CD14-positive monocyte (primary cell): ENCODE measurements at regions not wholly inside any gene's neighbourhood (a gene's known extent, or its start where the extent isn't known, plus 50 kb on each side); places are given as distances from the start of the nearest gene placed in this dataset.

Experiments
- DNase-seq, 3 donors: peaks; one replicate each; pipeline ENCODE4 v3.0.0-alpha.2; 2011 to 2022
- H2AFZ ChIP-seq: 2 replicates; pipeline ENCODE4 v1.6.0; 2012; ENCODE audit warnings: mild to moderate bottlenecking, low read depth, low read length, inconsistent platforms; ENCODE audit not compliant: insufficient read depth, poor library complexity, severe bottlenecking
- H3K27ac ChIP-seq, 2 donors: 1 replicate in 1 of 2; 2 replicates in 1 of 2; pipeline ENCODE4 v1.5.1; 2012 to 2013; ENCODE audit warnings: low read length in 2 of 2, control low read depth in 1 of 2, inconsistent platforms in 1 of 2, low read depth in 1 of 2, mild to moderate bottlenecking in 1 of 2
- H3K27me3 ChIP-seq, 2 donors: one replicate each; pipeline versions ENCODE4 v1.6.0 to v1.6.1; 2011 to 2013; ENCODE audit warnings: low read length in 2 of 2; ENCODE audit not compliant: control insufficient read depth in 2 of 2, insufficient read depth in 2 of 2
- H3K36me3 ChIP-seq, 2 donors: replicated peaks in 1 of 2; 1 replicate in 1 of 2; 2 replicates in 1 of 2; pipeline versions ENCODE4 v1.5.1 to v1.6.1; 2012 to 2013; ENCODE audit warnings: low read length in 2 of 2, control low read depth in 1 of 2, inconsistent platforms in 1 of 2, mild to moderate bottlenecking in 1 of 2; ENCODE audit not compliant: insufficient read depth in 2 of 2, control insufficient read depth in 1 of 2
- H3K4me1 ChIP-seq, 2 donors: 1 replicate in 1 of 2; 2 replicates in 1 of 2; pipeline versions ENCODE4 v1.5.1 to v1.6.1; 2012 to 2013; ENCODE audit warnings: low read length in 2 of 2, control low read depth in 1 of 2, inconsistent platforms in 1 of 2, mild to moderate bottlenecking in 1 of 2, moderate library complexity in 1 of 2; ENCODE audit not compliant: insufficient read depth in 2 of 2, control insufficient read depth in 1 of 2
- H3K4me2 ChIP-seq: replicated peaks from 2 replicates; pipeline ENCODE3; 2012; ENCODE audit warnings: low read length, moderate library complexity, mild to moderate bottlenecking; ENCODE audit not compliant: poor library complexity, severe bottlenecking; ENCODE audit errors: extremely low read depth
- H3K4me3 ChIP-seq, 3 experiments: fragments of 200-600 bp in 1 of 3; sonication (generic) in 1 of 3; replicated peaks in 1 of 3; 1 replicate in 2 of 3; 2 replicates in 1 of 3; pipeline ENCODE4 v1.5.1; 2011 to 2013; ENCODE audit warnings: low read length in 3 of 3, mild to moderate bottlenecking in 3 of 3, control low read depth in 2 of 3, low read depth in 2 of 3, inconsistent platforms in 1 of 3, moderate library complexity in 1 of 3
- H3K79me2 ChIP-seq: 2 replicates; pipeline ENCODE4 v1.6.0; 2012; ENCODE audit warnings: mild to moderate bottlenecking, control low read depth, inconsistent platforms, low read length, moderate library complexity; ENCODE audit not compliant: insufficient read depth
- H3K9ac ChIP-seq: 2 replicates; pipeline ENCODE4 v1.6.0; 2017; ENCODE audit warnings: low read length, mild to moderate bottlenecking; ENCODE audit not compliant: insufficient read depth, poor library complexity, severe bottlenecking
- H3K9me3 ChIP-seq, 2 donors: replicated peaks in 1 of 2; 1 replicate in 1 of 2; 2 replicates in 1 of 2; pipeline versions ENCODE4 v1.5.1 to v1.6.1; 2012 to 2013; ENCODE audit warnings: low read length in 2 of 2, control low read depth in 1 of 2; ENCODE audit not compliant: control insufficient read depth in 1 of 2, insufficient read depth in 1 of 2
- H4K20me1 ChIP-seq: 2 replicates; pipeline ENCODE4 v1.6.0; 2012; ENCODE audit warnings: mild to moderate bottlenecking, low read length, control low read depth, moderate library complexity; ENCODE audit not compliant: insufficient read depth
- H3K27ac Mint-ChIP-seq, 7 donors: one replicate each; pipeline ENCODE4 v1.8.0; 2020; ENCODE audit warnings: mild to moderate bottlenecking in 7 of 7, mixed read lengths in 7 of 7, moderate library complexity in 6 of 7, inconsistent platforms in 2 of 7
- H3K27me3 Mint-ChIP-seq, 3 donors: one replicate each; pipeline ENCODE4 v1.8.0; 2021 to 2022; ENCODE audit warnings: low read depth in 3 of 3, mild to moderate bottlenecking in 3 of 3, mixed read lengths in 3 of 3, moderate library complexity in 3 of 3, inconsistent platforms in 1 of 3
- H3K36me3 Mint-ChIP-seq, 2 donors: one replicate each; pipeline ENCODE4 v1.8.0; 2020; ENCODE audit warnings: mixed read lengths in 2 of 2, inconsistent platforms in 1 of 2, mild to moderate bottlenecking in 1 of 2
- H3K4me1 Mint-ChIP-seq: one replicate; pipeline ENCODE4 v1.8.0; 2020; ENCODE audit warnings: mild to moderate bottlenecking, mixed read lengths
- H3K4me3 Mint-ChIP-seq, 2 donors: one replicate each; pipeline ENCODE4 v1.8.0; 2020; ENCODE audit warnings: mild to moderate bottlenecking in 2 of 2, mixed read lengths in 2 of 2, moderate library complexity in 1 of 2
- H3K9me3 Mint-ChIP-seq, 7 donors: one replicate each; pipeline ENCODE4 v1.8.0; 2020 to 2022; ENCODE audit warnings: mixed read lengths in 7 of 7, mild to moderate bottlenecking in 6 of 7, moderate library complexity in 6 of 7, inconsistent platforms in 2 of 7
- WGBS: methylation state at CpG from one replicate; pipeline ENCODE4 v1.1.5; 2013; ENCODE audit warnings: missing lambda C conversion rate; ENCODE audit not compliant: insufficient coverage; 5-methylcytosine and 5-hydroxymethylcytosine counted together
- intact Hi-C, 2 donors: fragments of 100-400 bp; cut with micrococcal nuclease; formaldehyde crosslinking; loops; one replicate each; pipeline versions ENCODE4 v1.15.0 to v1.15.1; 2023
- TF ChIP-seq, protein P1 (sequence below): fragments of 200-600 bp; IDR thresholded peaks from one replicate; pipeline ENCODE4 v1.8.0; 2022; ENCODE audit warnings: antibody characterized with exemption, mild to moderate bottlenecking

DNA sequence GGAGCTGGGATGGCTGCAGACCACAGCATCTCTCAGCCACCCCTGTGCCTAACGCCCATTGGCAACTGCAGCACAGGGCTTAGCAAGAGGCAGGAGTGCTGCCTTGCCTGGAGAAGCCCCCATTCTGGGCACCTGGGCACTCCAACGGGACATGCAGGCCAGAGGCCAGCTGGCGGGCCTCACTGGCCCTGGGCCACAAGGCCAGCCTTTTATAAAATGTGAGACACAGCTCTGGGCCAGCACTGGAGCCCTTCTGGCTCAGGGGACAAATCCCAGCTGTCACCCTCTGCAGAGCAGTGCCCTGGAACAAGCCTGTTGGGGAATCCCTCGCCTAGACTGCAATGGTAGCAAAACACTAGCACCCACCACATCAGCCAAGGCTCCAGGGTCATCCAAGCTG is 171.8 kb downstream of the WSCD1 start:
- no peaks in the 10 kb centered on the region for H3K4me1 Mint-ChIP-seq
- no peak for DNase-seq
- peaks cover 0 to 6% (median 0%) of the 10 kb centered on the region in 7 donors for H3K9me3 Mint-ChIP-seq
- no peaks in the 10 kb centered on the region for H4K20me1 ChIP-seq
- H3K27me3 Mint-ChIP-seq: peaks cover 11 to 18% (median 16%) of the 10 kb centered on the region in 3 donors
- no peak overlapping the region for H3K4me3 Mint-ChIP-seq
- no peak overlapping the region for H3K9ac ChIP-seq
- H3K27ac Mint-ChIP-seq: no peak overlapping the region
- H3K4me1 ChIP-seq: no peaks in the 10 kb centered on the region
- H3K36me3 ChIP-seq: no peaks in the 10 kb centered on the region
- no peak overlapping the region for H3K4me2 ChIP-seq
- TF ChIP-seq, protein P1, sequence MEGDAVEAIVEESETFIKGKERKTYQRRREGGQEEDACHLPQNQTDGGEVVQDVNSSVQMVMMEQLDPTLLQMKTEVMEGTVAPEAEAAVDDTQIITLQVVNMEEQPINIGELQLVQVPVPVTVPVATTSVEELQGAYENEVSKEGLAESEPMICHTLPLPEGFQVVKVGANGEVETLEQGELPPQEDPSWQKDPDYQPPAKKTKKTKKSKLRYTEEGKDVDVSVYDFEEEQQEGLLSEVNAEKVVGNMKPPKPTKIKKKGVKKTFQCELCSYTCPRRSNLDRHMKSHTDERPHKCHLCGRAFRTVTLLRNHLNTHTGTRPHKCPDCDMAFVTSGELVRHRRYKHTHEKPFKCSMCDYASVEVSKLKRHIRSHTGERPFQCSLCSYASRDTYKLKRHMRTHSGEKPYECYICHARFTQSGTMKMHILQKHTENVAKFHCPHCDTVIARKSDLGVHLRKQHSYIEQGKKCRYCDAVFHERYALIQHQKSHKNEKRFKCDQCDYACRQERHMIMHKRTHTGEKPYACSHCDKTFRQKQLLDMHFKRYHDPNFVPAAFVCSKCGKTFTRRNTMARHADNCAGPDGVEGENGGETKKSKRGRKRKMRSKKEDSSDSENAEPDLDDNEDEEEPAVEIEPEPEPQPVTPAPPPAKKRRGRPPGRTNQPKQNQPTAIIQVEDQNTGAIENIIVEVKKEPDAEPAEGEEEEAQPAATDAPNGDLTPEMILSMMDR: no peak
- H3K36me3 Mint-ChIP-seq: no peaks in the 10 kb centered on the region
- no peak overlapping the region for H2AFZ ChIP-seq
- no peak overlapping the region for H3K27ac ChIP-seq
- H3K9me3 ChIP-seq: no peaks in the 10 kb centered on the region
- H3K4me3 ChIP-seq: no peak overlapping the region
- WGBS: 81% methylated on average over 3 of the region's 4 CpGs
- H3K27me3 ChIP-seq: peaks cover 0 to 5% of the 10 kb centered on the region in 2 donors
- H3K79me2 ChIP-seq: no peaks in the 10 kb centered on the region
- intact Hi-C loops: no loop called here

DNA sequence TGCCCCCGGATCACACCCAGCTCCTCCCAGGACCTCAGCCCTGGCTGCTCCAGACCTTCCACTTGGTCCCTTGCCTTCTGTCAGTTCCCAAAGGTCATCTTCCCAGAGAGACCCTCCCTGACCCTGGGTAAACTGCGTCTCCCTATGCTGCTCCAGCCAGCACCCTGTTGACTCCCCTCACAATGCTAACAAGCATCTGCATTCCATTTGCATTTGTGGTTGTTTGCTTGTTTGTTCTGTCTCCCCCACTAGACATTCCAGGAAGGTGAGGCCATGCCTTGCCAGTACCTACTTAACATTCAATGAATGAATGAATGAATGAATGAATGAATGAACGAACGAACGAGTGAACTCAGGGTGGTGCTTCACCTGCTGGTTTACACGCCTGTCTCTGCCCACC is 171.2 kb downstream of the WSCD1 start:
- H3K79me2 ChIP-seq: no peaks in the 10 kb centered on the region
- no peaks in the 10 kb centered on the region for H4K20me1 ChIP-seq
- H3K9ac ChIP-seq: no peak overlapping the region
- H3K4me3 Mint-ChIP-seq: no peak overlapping the region
- no peaks in the 10 kb centered on the region for H3K4me1 ChIP-seq
- H3K9me3 Mint-ChIP-seq: peaks cover 0 to 6% (median 0%) of the 10 kb centered on the region in 7 donors
- no peaks in the 10 kb centered on the region for H3K36me3 Mint-ChIP-seq
- H3K27me3 Mint-ChIP-seq: peaks cover 11 to 22% (median 16%) of the 10 kb centered on the region in 3 donors
- no peaks in the 10 kb centered on the region for H3K9me3 ChIP-seq
- WGBS: 76% methylated on average over 2 of the region's 6 CpGs
- no peak for DNase-seq
- TF ChIP-seq, protein P1: no peak
- no peak overlapping the region for H3K27ac Mint-ChIP-seq
- intact Hi-C loops: no loop called here
- H2AFZ ChIP-seq: no peak overlapping the region
- H3K4me1 Mint-ChIP-seq: no peaks in the 10 kb centered on the region
- no peak overlapping the region for H3K27ac ChIP-seq
- H3K4me2 ChIP-seq: no peak overlapping the region
- H3K36me3 ChIP-seq: no peaks in the 10 kb centered on the region
- H3K27me3 ChIP-seq: peaks cover 0 to 5% of the 10 kb centered on the region in 2 donors
- no peak overlapping the region for H3K4me3 ChIP-seq
